ENCODE measurements at regions not wholly inside any gene's neighbourhood (a gene's known extent, or its start where the extent isn't known, plus 50 kb on each side); places are given as distances from the start of the nearest gene placed in this dataset.

DNA sequence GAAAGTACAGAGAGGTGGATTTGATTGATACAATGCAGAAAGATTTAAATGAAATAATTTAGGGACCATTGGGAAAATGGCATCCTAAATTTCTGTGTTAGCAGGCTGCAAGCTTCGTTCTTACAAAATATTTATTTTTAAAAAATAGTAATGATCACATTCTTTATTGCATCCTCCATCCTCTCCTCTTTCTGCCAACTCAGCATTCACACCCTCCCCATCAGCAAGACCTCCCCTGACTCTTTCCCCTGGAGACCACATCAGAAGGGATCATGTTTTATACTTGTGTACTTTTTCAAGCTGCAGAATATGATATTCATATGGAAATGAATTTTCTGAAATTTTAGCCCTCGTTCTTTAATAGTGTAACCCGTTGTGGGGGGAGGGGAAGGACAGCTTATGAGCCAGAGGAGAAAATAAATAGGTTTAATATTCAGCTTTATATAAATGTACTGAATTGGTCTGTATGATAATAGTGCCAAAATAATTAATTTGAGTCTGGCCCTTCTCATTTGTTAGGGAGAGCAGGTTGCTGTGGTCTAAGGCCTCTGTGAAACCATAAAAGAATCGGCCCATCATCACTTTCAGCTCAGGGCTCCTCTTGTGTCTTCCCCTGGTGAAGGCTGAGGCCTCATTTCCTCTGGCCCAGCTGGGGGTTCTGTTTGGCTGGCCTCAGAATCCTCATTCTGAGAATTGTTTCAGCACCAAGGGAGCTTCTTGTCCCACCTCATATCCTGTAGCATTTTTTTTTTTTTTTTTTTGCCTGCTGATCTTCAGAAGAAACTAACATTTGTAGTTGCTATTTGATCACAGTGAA is 330.8 kb downstream of the TXNL1 start:
- no peak overlapping the region for H3K4me3 ChIP-seq (replicated peaks in 1 of 4; ENCODE audit: control extremely low read depth in 1 of 4, insufficient read depth in 1 of 4, low read depth in 3 of 4, low read length in 4 of 4)
- H3K9ac ChIP-seq (ENCODE audit: insufficient read depth, low read length) = no peak overlapping the region
- H3K36me3 ChIP-seq (ENCODE audit: control insufficient read depth, insufficient read depth, low read length) = no peaks in the 10 kb centered on the region
- H3K79me2 ChIP-seq (ENCODE audit: control insufficient read depth, insufficient read depth, low read length) = no peaks in the 10 kb centered on the region
- no peak overlapping the region for H3K4me2 ChIP-seq (ENCODE audit: extremely low read depth, insufficient read depth, low read length)
- no peaks in the 10 kb centered on the region for H3K9me3 ChIP-seq (ENCODE audit: control insufficient read depth, insufficient read depth, low read depth, low read length)
- no peak for TF ChIP-seq EZH2 (IDR thresholded peaks at IDR 0.05; ENCODE audit: low read length, missing control alignments)
- TF ChIP-seq, protein P1, sequence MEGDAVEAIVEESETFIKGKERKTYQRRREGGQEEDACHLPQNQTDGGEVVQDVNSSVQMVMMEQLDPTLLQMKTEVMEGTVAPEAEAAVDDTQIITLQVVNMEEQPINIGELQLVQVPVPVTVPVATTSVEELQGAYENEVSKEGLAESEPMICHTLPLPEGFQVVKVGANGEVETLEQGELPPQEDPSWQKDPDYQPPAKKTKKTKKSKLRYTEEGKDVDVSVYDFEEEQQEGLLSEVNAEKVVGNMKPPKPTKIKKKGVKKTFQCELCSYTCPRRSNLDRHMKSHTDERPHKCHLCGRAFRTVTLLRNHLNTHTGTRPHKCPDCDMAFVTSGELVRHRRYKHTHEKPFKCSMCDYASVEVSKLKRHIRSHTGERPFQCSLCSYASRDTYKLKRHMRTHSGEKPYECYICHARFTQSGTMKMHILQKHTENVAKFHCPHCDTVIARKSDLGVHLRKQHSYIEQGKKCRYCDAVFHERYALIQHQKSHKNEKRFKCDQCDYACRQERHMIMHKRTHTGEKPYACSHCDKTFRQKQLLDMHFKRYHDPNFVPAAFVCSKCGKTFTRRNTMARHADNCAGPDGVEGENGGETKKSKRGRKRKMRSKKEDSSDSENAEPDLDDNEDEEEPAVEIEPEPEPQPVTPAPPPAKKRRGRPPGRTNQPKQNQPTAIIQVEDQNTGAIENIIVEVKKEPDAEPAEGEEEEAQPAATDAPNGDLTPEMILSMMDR (conservative IDR thresholded peaks at IDR 0.05 in 1 of 2, IDR thresholded peaks at IDR 0.05 in 1 of 2; ENCODE audit: low read depth in 1 of 2, low read length in 2 of 2) = no peak
- no peak overlapping the region for H2AFZ ChIP-seq (ENCODE audit: low read length)
- no peaks in the 10 kb centered on the region for H3K4me1 ChIP-seq (ENCODE audit: control insufficient read depth, extremely low read depth, insufficient read depth, low read length)
- DNase-seq (ENCODE audit: low read depth in 2 of 2) = no peak
- no peaks in the 10 kb centered on the region for H4K20me1 ChIP-seq (ENCODE audit: control insufficient read depth, extremely low read depth, insufficient read depth, low read length)
- no peak overlapping the region for H3K27ac ChIP-seq (ENCODE audit: insufficient read depth, low read length)
- no peaks in the 10 kb centered on the region for H3K27me3 ChIP-seq (ENCODE audit: control insufficient read depth, insufficient read depth, low read length)

DNA sequence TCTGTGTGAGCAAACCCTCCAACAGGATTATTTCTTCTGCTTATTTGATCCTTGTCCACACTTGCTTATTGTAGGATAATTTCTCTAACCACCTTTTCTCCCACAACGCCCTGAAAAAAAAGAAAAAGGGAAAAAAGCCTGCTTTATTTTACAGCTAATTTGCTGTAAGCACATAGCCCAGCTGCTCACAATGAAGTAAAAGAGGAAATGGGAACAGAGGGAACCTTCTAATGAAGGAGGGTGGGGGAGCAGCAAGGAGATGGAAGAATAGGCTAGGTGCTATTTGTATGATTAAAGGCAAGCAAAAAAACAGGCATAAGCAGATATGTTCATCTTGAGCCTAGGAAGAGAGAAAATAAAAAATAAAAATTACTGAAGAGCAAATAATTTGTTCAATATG is 331.6 kb downstream of the TXNL1 start:
- Histone ChIP-seq H2AFZ (ENCODE audit: low read length) (no peak overlapping the region), H3K27ac (ENCODE audit: insufficient read depth, low read length) (no peak overlapping the region), H3K27me3 (ENCODE audit: control insufficient read depth, insufficient read depth, low read length) (no peaks in the 10 kb centered on the region), H3K4me3 (replicated peaks in 1 of 4; ENCODE audit: control extremely low read depth in 1 of 4, insufficient read depth in 1 of 4, low read depth in 3 of 4, low read length in 4 of 4) (no peak overlapping the region), H3K4me2 (ENCODE audit: extremely low read depth, insufficient read depth, low read length) (no peak overlapping the region), H3K36me3 (ENCODE audit: control insufficient read depth, insufficient read depth, low read length) (no peaks in the 10 kb centered on the region), H3K9ac (ENCODE audit: insufficient read depth, low read length) (no peak overlapping the region), H4K20me1 (ENCODE audit: control insufficient read depth, extremely low read depth, insufficient read depth, low read length) (no peaks in the 10 kb centered on the region), H3K79me2 (ENCODE audit: control insufficient read depth, insufficient read depth, low read length) (no peaks in the 10 kb centered on the region), H3K4me1 (ENCODE audit: control insufficient read depth, extremely low read depth, insufficient read depth, low read length) (no peaks in the 10 kb centered on the region), H3K9me3 (ENCODE audit: control insufficient read depth, insufficient read depth, low read depth, low read length) (no peaks in the 10 kb centered on the region)
- TF ChIP-seq, protein P1 (conservative IDR thresholded peaks at IDR 0.05 in 1 of 2, IDR thresholded peaks at IDR 0.05 in 1 of 2; ENCODE audit: low read depth in 1 of 2, low read length in 2 of 2) = no peak
- no peak for TF ChIP-seq EZH2 (IDR thresholded peaks at IDR 0.05; ENCODE audit: low read length, missing control alignments)
- no peak for DNase-seq (ENCODE audit: low read depth in 2 of 2)

DNA sequence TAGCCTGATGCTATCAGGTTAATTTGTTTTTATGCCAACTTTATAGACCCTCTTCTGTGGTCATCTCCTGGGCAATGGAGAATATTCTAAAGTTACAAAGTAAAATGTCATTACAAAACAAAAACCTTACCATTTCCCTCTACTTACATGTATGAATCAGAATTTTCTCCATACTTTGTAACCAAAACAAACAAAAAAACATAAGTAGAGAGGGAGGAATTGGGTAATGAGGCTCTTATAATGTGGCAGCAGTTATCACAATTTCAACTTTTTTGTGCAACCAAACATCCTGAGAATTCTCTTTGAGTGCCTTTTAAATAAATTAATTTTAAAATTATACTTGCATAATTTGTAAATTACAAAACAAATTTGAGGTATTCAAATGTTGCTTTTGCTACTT is 332.8 kb downstream of the TXNL1 start:
- Histone ChIP-seq H3K9ac (ENCODE audit: insufficient read depth, low read length) (no peak overlapping the region), H3K4me1 (ENCODE audit: control insufficient read depth, extremely low read depth, insufficient read depth, low read length) (no peaks in the 10 kb centered on the region), H4K20me1 (ENCODE audit: control insufficient read depth, extremely low read depth, insufficient read depth, low read length) (no peaks in the 10 kb centered on the region), H3K4me3 (replicated peaks in 1 of 4; ENCODE audit: control extremely low read depth in 1 of 4, insufficient read depth in 1 of 4, low read depth in 3 of 4, low read length in 4 of 4) (no peak overlapping the region), H2AFZ (ENCODE audit: low read length) (no peak overlapping the region), H3K36me3 (ENCODE audit: control insufficient read depth, insufficient read depth, low read length) (no peaks in the 10 kb centered on the region), H3K27me3 (ENCODE audit: control insufficient read depth, insufficient read depth, low read length) (no peaks in the 10 kb centered on the region), H3K4me2 (ENCODE audit: extremely low read depth, insufficient read depth, low read length) (no peak overlapping the region), H3K27ac (ENCODE audit: insufficient read depth, low read length) (no peak overlapping the region), H3K9me3 (ENCODE audit: control insufficient read depth, insufficient read depth, low read depth, low read length) (no peaks in the 10 kb centered on the region), H3K79me2 (ENCODE audit: control insufficient read depth, insufficient read depth, low read length) (no peaks in the 10 kb centered on the region)
- DNase-seq (ENCODE audit: low read depth in 2 of 2) = no peak
- TF ChIP-seq, protein P1 (conservative IDR thresholded peaks at IDR 0.05 in 1 of 2, IDR thresholded peaks at IDR 0.05 in 1 of 2; ENCODE audit: low read depth in 1 of 2, low read length in 2 of 2) = no peak
- no peak for TF ChIP-seq EZH2 (IDR thresholded peaks at IDR 0.05; ENCODE audit: low read length, missing control alignments)

Data from fibroblast of lung (primary cell).